Neutrophil (primary cell): ENCODE measurements at regions not wholly inside any gene's neighbourhood (a gene's known extent, or its start where the extent isn't known, plus 50 kb on each side); places are given as distances from the start of the nearest gene placed in this dataset.

Experiments used
- H3K27ac ChIP-seq: fragments of 200-600 bp; sonication (generic); 2 replicates; pipeline ENCODE4 v1.5.1; 2016; ENCODE audit warnings: mild to moderate bottlenecking, moderate library complexity
- H3K27me3 ChIP-seq: fragments of 200-600 bp; sonication (generic); 2 replicates; pipeline ENCODE4 v1.6.0; 2016; ENCODE audit warnings: mild to moderate bottlenecking
- H3K36me3 ChIP-seq: fragments of 200-600 bp; sonication (generic); 2 replicates; pipeline ENCODE4 v1.5.1; 2017
- H3K4me1 ChIP-seq, 2 experiments: fragments of 200-600 bp in 1 of 2; sonication (generic) in 1 of 2; 1 replicate in 1 of 2; 2 replicates in 1 of 2; pipeline versions ENCODE4 v1.5.1 to v1.6.1; 2013 to 2016; ENCODE audit warnings: low read depth in 1 of 2, low read length in 1 of 2, mild to moderate bottlenecking in 1 of 2, moderate library complexity in 1 of 2; ENCODE audit not compliant: control insufficient read depth in 1 of 2, insufficient read depth in 1 of 2
- H3K4me3 ChIP-seq, 2 experiments: fragments of 200-600 bp in 1 of 2; sonication (generic) in 1 of 2; 1 replicate in 1 of 2; 2 replicates in 1 of 2; pipeline ENCODE4 v1.5.1; 2013 to 2016; ENCODE audit warnings: low read depth in 1 of 2, low read length in 1 of 2, mild to moderate bottlenecking in 1 of 2, moderate library complexity in 1 of 2
- H3K9me3 ChIP-seq: fragments of 200-600 bp; sonication (generic); 2 replicates; pipeline ENCODE4 v1.5.1; 2016
- CTCF ChIP-seq: fragments of 200-600 bp; sonication (generic); IDR thresholded peaks from 2 replicates; pipeline ENCODE4 v1.5.1; 2016; ENCODE audit warnings: antibody characterized with exemption

DNA sequence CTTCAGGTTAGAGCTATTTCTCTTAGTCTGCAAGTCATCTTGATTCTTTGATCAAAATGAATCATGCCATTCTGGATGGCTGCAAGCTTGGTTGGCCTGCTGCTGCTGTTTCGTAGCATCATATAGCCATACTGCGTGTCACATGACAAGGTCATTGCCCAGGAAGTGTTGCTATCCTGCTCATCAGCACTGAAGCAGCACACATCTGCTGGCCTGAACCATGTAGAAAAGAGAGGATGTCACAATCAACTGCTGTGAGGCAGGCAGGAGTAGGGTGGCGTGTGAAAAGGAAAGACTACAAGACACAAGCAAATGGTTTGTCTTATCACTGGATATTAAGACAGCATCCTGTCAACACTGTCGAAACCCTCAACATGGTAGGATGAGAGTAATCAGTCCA lies 376.7 kb upstream of the RORB start:
- Histone ChIP-seq H3K4me3 (no peak overlapping the region), H3K36me3 (no peaks in the 10 kb centered on the region), H3K4me1 (peaks cover 0 to 5% of the 10 kb centered on the region in 2 experiments), H3K27me3 (no peaks in the 10 kb centered on the region), H3K9me3 (no peaks in the 10 kb centered on the region), H3K27ac (no peak overlapping the region)
- TF ChIP-seq CTCF: no peak

- peaks cover 0 to 5% of the 10 kb centered on the region in 2 experiments for H3K4me1 ChIP-seq
- no peak for TF ChIP-seq CTCF
- H3K36me3 ChIP-seq: no peaks in the 10 kb centered on the region
- H3K9me3 ChIP-seq: no peaks in the 10 kb centered on the region
- H3K4me3 ChIP-seq: no peak overlapping the region
- H3K27ac ChIP-seq: no peak overlapping the region
- H3K27me3 ChIP-seq: no peaks in the 10 kb centered on the region
Measured at GRCh38 chr9:74122216-74122615, 374.9 kb upstream of the RORB start.

- no peaks in the 10 kb centered on the region for H3K27me3 ChIP-seq
- TF ChIP-seq CTCF: no peak
- no peak overlapping the region for H3K4me3 ChIP-seq
- no peak overlapping the region for H3K27ac ChIP-seq
- H3K9me3 ChIP-seq: no peaks in the 10 kb centered on the region
- no peaks in the 10 kb centered on the region for H3K36me3 ChIP-seq
- H3K4me1 ChIP-seq: peaks cover 0 to 5% of the 10 kb centered on the region in 2 experiments
Measured at GRCh38 chr9:74122661-74123060, 374.5 kb upstream of the RORB start.

DNA sequence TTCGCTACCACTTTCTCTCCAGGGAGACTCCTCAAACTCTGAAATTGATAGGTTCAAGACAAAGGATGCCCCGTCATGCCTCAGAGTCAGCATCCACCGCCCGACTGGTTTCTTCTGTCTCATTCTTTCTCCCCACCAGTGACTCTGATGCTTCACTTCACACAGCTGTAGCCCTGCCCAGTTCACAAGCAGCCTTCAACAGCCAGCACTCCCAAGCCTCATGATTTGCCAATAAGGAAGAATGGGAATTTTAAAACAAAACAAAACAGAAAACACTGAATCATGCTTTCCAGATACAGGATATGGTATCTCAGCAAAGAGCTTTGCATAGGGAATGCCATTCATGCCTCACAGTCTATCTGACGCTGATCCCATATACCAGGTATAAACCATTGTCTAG lies 371.2 kb upstream of the RORB start:
- no peaks in the 10 kb centered on the region for H3K36me3 ChIP-seq
- no peaks in the 10 kb centered on the region for H3K27me3 ChIP-seq
- no peak overlapping the region for H3K27ac ChIP-seq
- H3K4me1 ChIP-seq: no peaks in the 10 kb centered on the region
- no peaks in the 10 kb centered on the region for H3K9me3 ChIP-seq
- no peak overlapping the region for H3K4me3 ChIP-seq
- no peak for TF ChIP-seq CTCF

GRCh38 chr9:74132986-74133385 lies 364.1 kb upstream of the RORB start:
- Histone ChIP-seq H3K4me3 (no peak overlapping the region), H3K9me3 (no peaks in the 10 kb centered on the region)
- no peak for TF ChIP-seq CTCF

DNA sequence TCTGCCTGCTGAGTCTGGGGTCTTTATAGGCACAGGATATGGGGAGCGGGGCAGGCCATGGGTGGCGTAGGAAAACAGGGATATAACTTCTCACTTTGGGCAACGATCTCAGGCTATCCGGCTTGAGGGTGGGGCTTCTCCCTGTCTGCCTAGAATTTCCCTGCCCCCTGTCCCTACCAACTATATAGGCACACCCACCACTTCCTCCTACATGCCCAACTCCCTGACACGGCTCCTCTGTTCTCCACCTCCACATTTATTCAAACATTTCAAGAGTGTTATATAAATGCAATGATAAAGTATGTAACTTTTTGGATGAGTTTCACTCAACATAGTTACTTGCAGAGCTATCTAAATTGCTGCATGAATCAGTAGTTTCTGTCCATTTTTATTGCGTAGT lies 363.2 kb upstream of the RORB start:
- H3K27me3 ChIP-seq: no peaks in the 10 kb centered on the region
- no peaks in the 10 kb centered on the region for H3K9me3 ChIP-seq
- TF ChIP-seq CTCF: no peak
- no peak overlapping the region for H3K4me3 ChIP-seq
- H3K27ac ChIP-seq: no peak overlapping the region
- H3K4me1 ChIP-seq: no peaks in the 10 kb centered on the region
- H3K36me3 ChIP-seq: no peaks in the 10 kb centered on the region

More at GRCh38 chr9:74132986-74133385, 364.1 kb upstream of the RORB start:
- Histone ChIP-seq H3K27ac (no peak overlapping the region), H3K36me3 (no peaks in the 10 kb centered on the region), H3K4me1 (no peaks in the 10 kb centered on the region), H3K27me3 (no peaks in the 10 kb centered on the region)
